HEK293 (cell line): ENCODE measurements at regions not wholly inside any gene's neighbourhood (a gene's known extent, or its start where the extent isn't known, plus 50 kb on each side); places are given as distances from the start of the nearest gene placed in this dataset.

Experiments
- CTCF ChIA-PET: fragments of 350-600 bp; formaldehyde crosslinking; extraction: SDS; loops from one replicate; lab custom pipeline; 2021; ENCODE audit warnings: antibody characterized with exemption; lab: Yijun Ruan, JAX
- POLR2A ChIA-PET: fragments of 300-600 bp; formaldehyde crosslinking; extraction: SDS; loops from one replicate; lab custom pipeline; 2020; ENCODE audit warnings: antibody characterized with exemption, inconsistent platforms; lab: Yijun Ruan, JAX
- H3K27ac ChIP-seq: fragments of 200-500 bp; sonication (Bioruptor generic); 2 replicates; pipeline ENCODE4 v1.5.1; 2014; ENCODE audit warnings: low read depth, low read length, control low read depth, inconsistent platforms; ENCODE audit errors: extremely low read depth
- H3K36me3 ChIP-seq, 2 experiments: fragments of 200-500 bp in 1 of 2; sonication (Bioruptor generic) in 1 of 2; 1 replicate in 1 of 2; 2 replicates in 1 of 2; pipeline ENCODE4 v1.5.1; 2014 to 2017; ENCODE audit warnings: inconsistent platforms in 2 of 2, low read length in 2 of 2; ENCODE audit not compliant: control insufficient read depth in 2 of 2, insufficient read depth in 1 of 2
- H3K4me1 ChIP-seq: fragments of 200-500 bp; sonication (Bioruptor generic); 2 replicates; pipeline ENCODE4 v1.5.1; 2014; ENCODE audit warnings: mild to moderate bottlenecking, low read length, inconsistent platforms; ENCODE audit not compliant: control insufficient read depth, insufficient read depth
- H3K4me3 ChIP-seq: 2 replicates; pipeline ENCODE4 v1.5.1; 2011; ENCODE audit warnings: low read depth, mild to moderate bottlenecking, control low read depth, low read length, moderate library complexity
- H3K9me3 ChIP-seq: fragments of 200-500 bp; sonication (Bioruptor generic); 2 replicates; pipeline ENCODE4 v1.5.1; 2014; ENCODE audit warnings: low read depth, low read length, inconsistent platforms; ENCODE audit not compliant: control insufficient read depth, insufficient read depth
- EGR2 ChIP-seq: fragments of 450-650 bp; formaldehyde crosslinking; IDR thresholded peaks from 2 replicates; pipeline ENCODE4 v1.5.1; 2016; ENCODE audit warnings: low read depth, missing biosample characterization, missing genetic modification characterization
- KLF1 ChIP-seq: fragments of 450-650 bp; formaldehyde crosslinking; IDR thresholded peaks from 2 replicates; pipeline ENCODE4 v1.5.1; 2016; ENCODE audit warnings: missing biosample characterization, missing genetic modification characterization
- ZBTB20 ChIP-seq: fragments of 450-650 bp; formaldehyde crosslinking; IDR thresholded peaks from 2 replicates; pipeline ENCODE4 v1.5.1; 2016; ENCODE audit warnings: missing biosample characterization, missing genetic modification characterization
- ZNF112 ChIP-seq: fragments of 450-650 bp; formaldehyde crosslinking; IDR thresholded peaks from 2 replicates; pipeline ENCODE4 v1.5.0; 2017; ENCODE audit warnings: missing biosample characterization, missing genetic modification characterization
- ZNF155 ChIP-seq: fragments of 450-650 bp; formaldehyde crosslinking; IDR thresholded peaks from 2 replicates; pipeline ENCODE4 v1.5.1; 2016; ENCODE audit warnings: missing biosample characterization, missing genetic modification characterization
- ZNF292 ChIP-seq: fragments of 450-650 bp; formaldehyde crosslinking; IDR thresholded peaks from 2 replicates; pipeline ENCODE4 v1.5.1; 2016; ENCODE audit warnings: low read depth, missing biosample characterization, missing genetic modification characterization, borderline replicate concordance
- ZNF302 ChIP-seq: fragments of 450-650 bp; formaldehyde crosslinking; IDR thresholded peaks from 2 replicates; pipeline ENCODE4 v1.5.1; 2016; ENCODE audit warnings: missing biosample characterization, missing genetic modification characterization, low read depth
- ZNF501 ChIP-seq: fragments of 450-650 bp; formaldehyde crosslinking; IDR thresholded peaks from 2 replicates; pipeline ENCODE4 v1.5.1; 2016; ENCODE audit warnings: missing biosample characterization, missing genetic modification characterization
- ZNF561 ChIP-seq: fragments of 450-650 bp; IDR thresholded peaks from 2 replicates; pipeline ENCODE4 v1.5.1; 2018; ENCODE audit warnings: missing biosample characterization, missing genetic modification characterization, borderline replicate concordance
- ZNF585B ChIP-seq: fragments of 450-650 bp; formaldehyde crosslinking; IDR thresholded peaks from 2 replicates; pipeline ENCODE4 v1.5.1; 2016; ENCODE audit warnings: missing biosample characterization, missing genetic modification characterization
- ZNF600 ChIP-seq: fragments of 450-650 bp; formaldehyde crosslinking; IDR thresholded peaks from 2 replicates; pipeline ENCODE4 v1.5.1; 2016; ENCODE audit warnings: missing biosample characterization, missing genetic modification characterization
- ZNF626 ChIP-seq: fragments of 450-650 bp; sonication (Bioruptor Pico); formaldehyde crosslinking; IDR thresholded peaks from 2 replicates; pipeline ENCODE4 v1.5.1; 2018; ENCODE audit warnings: missing biosample characterization, missing genetic modification characterization, inconsistent platforms
- ZNF785 ChIP-seq: fragments of 450-650 bp; formaldehyde crosslinking; IDR thresholded peaks from 2 replicates; pipeline ENCODE4 v1.5.1; 2016; ENCODE audit warnings: missing biosample characterization, missing genetic modification characterization
- TF ChIP-seq, protein P1 (sequence below): fragments of 450-650 bp; formaldehyde crosslinking; IDR thresholded peaks from 2 replicates; pipeline ENCODE4 v1.5.1; 2016; ENCODE audit warnings: missing biosample characterization, missing genetic modification characterization, borderline replicate concordance
- TF ChIP-seq, protein P2 (sequence below): fragments of 450-650 bp; formaldehyde crosslinking; IDR thresholded peaks from 2 replicates; pipeline ENCODE4 v1.5.1; 2016; ENCODE audit warnings: missing biosample characterization, missing genetic modification characterization
- TF ChIP-seq, protein P3 (sequence below): fragments of 450-650 bp; formaldehyde crosslinking; IDR thresholded peaks from 2 replicates; pipeline ENCODE4 v1.5.1; 2016; ENCODE audit warnings: missing biosample characterization, missing genetic modification characterization

GRCh38 chr13:63551731-63552130 lies 2136.1 kb upstream of the PCDH20 start (continued):
- TF ChIP-seq, protein P1, sequence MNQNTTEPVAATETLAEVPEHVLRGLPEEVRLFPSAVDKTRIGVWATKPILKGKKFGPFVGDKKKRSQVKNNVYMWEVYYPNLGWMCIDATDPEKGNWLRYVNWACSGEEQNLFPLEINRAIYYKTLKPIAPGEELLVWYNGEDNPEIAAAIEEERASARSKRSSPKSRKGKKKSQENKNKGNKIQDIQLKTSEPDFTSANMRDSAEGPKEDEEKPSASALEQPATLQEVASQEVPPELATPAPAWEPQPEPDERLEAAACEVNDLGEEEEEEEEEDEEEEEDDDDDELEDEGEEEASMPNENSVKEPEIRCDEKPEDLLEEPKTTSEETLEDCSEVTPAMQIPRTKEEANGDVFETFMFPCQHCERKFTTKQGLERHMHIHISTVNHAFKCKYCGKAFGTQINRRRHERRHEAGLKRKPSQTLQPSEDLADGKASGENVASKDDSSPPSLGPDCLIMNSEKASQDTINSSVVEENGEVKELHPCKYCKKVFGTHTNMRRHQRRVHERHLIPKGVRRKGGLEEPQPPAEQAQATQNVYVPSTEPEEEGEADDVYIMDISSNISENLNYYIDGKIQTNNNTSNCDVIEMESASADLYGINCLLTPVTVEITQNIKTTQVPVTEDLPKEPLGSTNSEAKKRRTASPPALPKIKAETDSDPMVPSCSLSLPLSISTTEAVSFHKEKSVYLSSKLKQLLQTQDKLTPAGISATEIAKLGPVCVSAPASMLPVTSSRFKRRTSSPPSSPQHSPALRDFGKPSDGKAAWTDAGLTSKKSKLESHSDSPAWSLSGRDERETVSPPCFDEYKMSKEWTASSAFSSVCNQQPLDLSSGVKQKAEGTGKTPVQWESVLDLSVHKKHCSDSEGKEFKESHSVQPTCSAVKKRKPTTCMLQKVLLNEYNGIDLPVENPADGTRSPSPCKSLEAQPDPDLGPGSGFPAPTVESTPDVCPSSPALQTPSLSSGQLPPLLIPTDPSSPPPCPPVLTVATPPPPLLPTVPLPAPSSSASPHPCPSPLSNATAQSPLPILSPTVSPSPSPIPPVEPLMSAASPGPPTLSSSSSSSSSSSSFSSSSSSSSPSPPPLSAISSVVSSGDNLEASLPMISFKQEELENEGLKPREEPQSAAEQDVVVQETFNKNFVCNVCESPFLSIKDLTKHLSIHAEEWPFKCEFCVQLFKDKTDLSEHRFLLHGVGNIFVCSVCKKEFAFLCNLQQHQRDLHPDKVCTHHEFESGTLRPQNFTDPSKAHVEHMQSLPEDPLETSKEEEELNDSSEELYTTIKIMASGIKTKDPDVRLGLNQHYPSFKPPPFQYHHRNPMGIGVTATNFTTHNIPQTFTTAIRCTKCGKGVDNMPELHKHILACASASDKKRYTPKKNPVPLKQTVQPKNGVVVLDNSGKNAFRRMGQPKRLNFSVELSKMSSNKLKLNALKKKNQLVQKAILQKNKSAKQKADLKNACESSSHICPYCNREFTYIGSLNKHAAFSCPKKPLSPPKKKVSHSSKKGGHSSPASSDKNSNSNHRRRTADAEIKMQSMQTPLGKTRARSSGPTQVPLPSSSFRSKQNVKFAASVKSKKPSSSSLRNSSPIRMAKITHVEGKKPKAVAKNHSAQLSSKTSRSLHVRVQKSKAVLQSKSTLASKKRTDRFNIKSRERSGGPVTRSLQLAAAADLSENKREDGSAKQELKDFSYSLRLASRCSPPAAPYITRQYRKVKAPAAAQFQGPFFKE (tag by site-specific recombination): no peak
- no peak for TF ChIP-seq ZNF302 (tag by site-specific recombination)
- TF ChIP-seq ZNF155 (tag by site-specific recombination): no peak

DNA sequence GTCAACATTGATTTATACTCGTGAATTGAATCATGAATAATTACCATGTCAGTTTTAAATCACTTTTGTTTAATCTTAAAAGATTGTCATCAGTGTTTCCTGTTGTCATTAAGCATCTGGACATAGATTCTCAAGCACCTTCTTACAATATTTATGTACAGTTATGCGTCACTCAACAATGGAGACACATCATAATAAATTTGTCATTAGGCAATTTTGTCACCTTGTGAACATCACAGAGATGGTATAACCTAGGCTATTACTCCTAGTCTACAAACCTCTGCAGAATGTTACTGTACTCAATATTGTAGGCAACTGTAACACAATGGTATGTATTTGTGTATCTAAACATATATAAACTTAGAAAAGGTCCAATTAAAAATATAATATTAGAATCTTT lies 2130.9 kb upstream of the PCDH20 start:
- no peak overlapping the region for H3K4me3 ChIP-seq
- CTCF ChIA-PET: no interaction called here
- no peaks in the 10 kb centered on the region for H3K36me3 ChIP-seq
- H3K9me3 ChIP-seq: no peaks in the 10 kb centered on the region
- H3K4me1 ChIP-seq: no peaks in the 10 kb centered on the region
- TF ChIP-seq ZNF561 (no peak), ZNF785 (tag by site-specific recombination) (no peak), ZNF292 (tag by site-specific recombination) (no peak), ZBTB20 (tag by site-specific recombination) (no peak), KLF1 (tag by site-specific recombination) (no peak), ZNF501 (no peak), ZNF112 (tag by site-specific recombination) (no peak), ZNF626 (tag by site-specific recombination) (no peak), EGR2 (no peak), ZNF585B (tag by site-specific recombination) (no peak), ZNF600 (tag by site-specific recombination) (no peak)
- TF ChIP-seq, protein P2, sequence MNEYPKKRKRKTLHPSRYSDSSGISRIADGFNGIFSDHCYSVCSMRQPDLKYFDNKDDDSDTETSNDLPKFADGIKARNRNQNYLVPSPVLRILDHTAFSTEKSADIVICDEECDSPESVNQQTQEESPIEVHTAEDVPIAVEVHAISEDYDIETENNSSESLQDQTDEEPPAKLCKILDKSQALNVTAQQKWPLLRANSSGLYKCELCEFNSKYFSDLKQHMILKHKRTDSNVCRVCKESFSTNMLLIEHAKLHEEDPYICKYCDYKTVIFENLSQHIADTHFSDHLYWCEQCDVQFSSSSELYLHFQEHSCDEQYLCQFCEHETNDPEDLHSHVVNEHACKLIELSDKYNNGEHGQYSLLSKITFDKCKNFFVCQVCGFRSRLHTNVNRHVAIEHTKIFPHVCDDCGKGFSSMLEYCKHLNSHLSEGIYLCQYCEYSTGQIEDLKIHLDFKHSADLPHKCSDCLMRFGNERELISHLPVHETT: no peak
- TF ChIP-seq, protein P3, sequence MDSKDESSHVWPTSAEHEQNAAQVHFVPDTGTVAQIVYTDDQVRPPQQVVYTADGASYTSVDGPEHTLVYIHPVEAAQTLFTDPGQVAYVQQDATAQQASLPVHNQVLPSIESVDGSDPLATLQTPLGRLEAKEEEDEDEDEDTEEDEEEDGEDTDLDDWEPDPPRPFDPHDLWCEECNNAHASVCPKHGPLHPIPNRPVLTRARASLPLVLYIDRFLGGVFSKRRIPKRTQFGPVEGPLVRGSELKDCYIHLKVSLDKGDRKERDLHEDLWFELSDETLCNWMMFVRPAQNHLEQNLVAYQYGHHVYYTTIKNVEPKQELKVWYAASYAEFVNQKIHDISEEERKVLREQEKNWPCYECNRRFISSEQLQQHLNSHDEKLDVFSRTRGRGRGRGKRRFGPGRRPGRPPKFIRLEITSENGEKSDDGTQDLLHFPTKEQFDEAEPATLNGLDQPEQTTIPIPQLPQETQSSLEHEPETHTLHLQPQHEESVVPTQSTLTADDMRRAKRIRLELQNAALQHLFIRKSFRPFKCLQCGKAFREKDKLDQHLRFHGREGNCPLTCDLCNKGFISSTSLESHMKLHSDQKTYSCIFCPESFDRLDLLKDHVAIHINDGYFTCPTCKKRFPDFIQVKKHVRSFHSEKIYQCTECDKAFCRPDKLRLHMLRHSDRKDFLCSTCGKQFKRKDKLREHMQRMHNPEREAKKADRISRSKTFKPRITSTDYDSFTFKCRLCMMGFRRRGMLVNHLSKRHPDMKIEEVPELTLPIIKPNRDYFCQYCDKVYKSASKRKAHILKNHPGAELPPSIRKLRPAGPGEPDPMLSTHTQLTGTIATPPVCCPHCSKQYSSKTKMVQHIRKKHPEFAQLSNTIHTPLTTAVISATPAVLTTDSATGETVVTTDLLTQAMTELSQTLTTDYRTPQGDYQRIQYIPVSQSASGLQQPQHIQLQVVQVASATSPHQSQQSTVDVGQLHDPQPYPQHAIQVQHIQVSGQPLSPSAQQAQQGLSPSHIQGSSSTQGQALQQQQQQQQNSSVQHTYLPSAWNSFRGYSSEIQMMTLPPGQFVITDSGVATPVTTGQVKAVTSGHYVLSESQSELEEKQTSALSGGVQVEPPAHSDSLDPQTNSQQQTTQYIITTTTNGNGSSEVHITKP: no peak
- H3K27ac ChIP-seq: no peak overlapping the region
- POLR2A ChIA-PET: no interaction called here
